GM10266 (cell line): ENCODE measurements at regions not wholly inside any gene's neighbourhood (a gene's known extent, or its start where the extent isn't known, plus 50 kb on each side); places are given as distances from the start of the nearest gene placed in this dataset.

Experiments
- DNase-seq: peaks from one replicate; pipeline ENCODE4 v3.0.0; 2012; ENCODE audit errors: extremely low spot score
- CTCF ChIP-seq: IDR thresholded peaks from 2 replicates; pipeline ENCODE4 v1.5.1; 2012; ENCODE audit warnings: mild to moderate bottlenecking, low read depth; ENCODE audit not compliant: control insufficient read depth, insufficient read depth; ENCODE audit errors: missing control alignments

GRCh38 chr5:24817966-24818365 lies 173.2 kb upstream of the CDH10 start:
- DNase-seq = no peak
- no peak for TF ChIP-seq CTCF

GRCh38 chr5:24816206-24816605 lies 171.4 kb upstream of the CDH10 start:
- no peak for DNase-seq
- TF ChIP-seq CTCF = no peak

- no peak for TF ChIP-seq CTCF
- DNase-seq = no peak
Measured at GRCh38 chr5:24805230-24805629, 160.5 kb upstream of the CDH10 start.

- no peak for TF ChIP-seq CTCF
- no peak for DNase-seq
Measured at GRCh38 chr5:24804221-24804681, 159.5 kb upstream of the CDH10 start.

GRCh38 chr5:24791326-24791725 lies 146.5 kb upstream of the CDH10 start:
- DNase-seq = no peak
- TF ChIP-seq CTCF = no peak

- no peak for DNase-seq
- no peak for TF ChIP-seq CTCF
Measured at GRCh38 chr5:24789611-24790351, 145.0 kb upstream of the CDH10 start.

GRCh38 chr5:24788829-24789514 lies 144.2 kb upstream of the CDH10 start:
- no peak for TF ChIP-seq CTCF
- DNase-seq = no peak
